HUES48 (cell line): ENCODE measurements at regions not wholly inside any gene's neighbourhood (a gene's known extent, or its start where the extent isn't known, plus 50 kb on each side); places are given as distances from the start of the nearest gene placed in this dataset.
A peak's percentile ranks its signal among the peaks of the same experiment; 100 is the strongest.

ENCODE experiments used
- H3K27ac ChIP-seq: one replicate; pipeline ENCODE4 v1.7.0; 2013; ENCODE audit warnings: low read depth, low read length, inconsistent platforms
- H3K27me3 ChIP-seq: 2 replicates; pipeline ENCODE4 v1.6.1; 2013; ENCODE audit warnings: mild to moderate bottlenecking, low read length; ENCODE audit not compliant: control insufficient read depth, insufficient read depth
- H3K36me3 ChIP-seq: 2 replicates; pipeline ENCODE4 v1.6.1; 2013; ENCODE audit warnings: low read length; ENCODE audit not compliant: control insufficient read depth, insufficient read depth
- H3K4me1 ChIP-seq: 2 replicates; pipeline ENCODE4 v1.6.1; 2013; ENCODE audit warnings: mild to moderate bottlenecking, low read length; ENCODE audit not compliant: control insufficient read depth, insufficient read depth
- H3K4me3 ChIP-seq: 2 replicates; pipeline ENCODE4 v1.5.1; 2013; ENCODE audit warnings: mild to moderate bottlenecking, low read depth, low read length
- H3K9ac ChIP-seq: 2 replicates; pipeline ENCODE4 v1.6.1; 2013; ENCODE audit warnings: mild to moderate bottlenecking, low read depth, low read length, moderate library complexity
- H3K9me3 ChIP-seq: 2 replicates; pipeline ENCODE4 v1.6.1; 2013; ENCODE audit warnings: low read length; ENCODE audit not compliant: control insufficient read depth, insufficient read depth

DNA sequence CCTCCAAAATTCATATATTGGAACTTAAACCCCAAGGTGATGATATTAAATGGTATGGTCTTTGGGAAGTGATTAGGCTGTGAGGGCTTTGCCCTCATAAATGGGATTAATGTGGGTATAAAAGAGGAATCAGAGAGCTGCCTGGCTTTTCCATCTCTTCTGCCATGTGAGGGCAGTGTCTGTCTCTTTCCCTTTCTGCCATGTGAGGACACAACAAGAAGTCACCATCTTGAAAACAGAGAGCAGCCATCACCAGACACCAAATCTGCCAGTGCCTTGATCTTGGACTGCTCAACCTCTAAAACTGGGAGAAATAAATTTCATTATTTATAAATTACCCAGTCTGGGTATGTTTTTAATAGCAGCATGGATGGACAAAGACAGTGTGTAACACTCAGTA is 263.0 kb downstream of the PAX1 start:
- no peak overlapping the region for H3K27ac ChIP-seq

GRCh38 chr20:21967481-21967880 is 262.0 kb downstream of the PAX1 start:
- Histone ChIP-seq H3K9ac (no peak overlapping the region), H3K27ac (no peak overlapping the region), H3K36me3 (no peaks in the 10 kb centered on the region), H3K4me3 (no peak overlapping the region), H3K9me3 (no peaks in the 10 kb centered on the region; the same call in 1 of the 2 replicates), H3K4me1 (no peaks in the 10 kb centered on the region), H3K27me3 (no peaks in the 10 kb centered on the region)

More for the DNA sequence above, 263.0 kb downstream of the PAX1 start:
- H3K9ac ChIP-seq: no peak overlapping the region
- no peaks in the 10 kb centered on the region for H3K27me3 ChIP-seq
- no peak overlapping the region for H3K4me3 ChIP-seq
- no peaks in the 10 kb centered on the region for H3K36me3 ChIP-seq
- no peaks in the 10 kb centered on the region for H3K4me1 ChIP-seq
- H3K9me3 ChIP-seq: no peaks in the 10 kb centered on the region; the same call in 1 of the 2 replicates

GRCh38 chr20:21956591-21956990 is 251.1 kb downstream of the PAX1 start:
- Histone ChIP-seq H3K27ac (no peak overlapping the region), H3K36me3 (no peaks in the 10 kb centered on the region), H3K9me3 (no peaks in the 10 kb centered on the region), H3K4me1 (no peaks in the 10 kb centered on the region), H3K9ac (no peak overlapping the region), H3K27me3 (no peaks in the 10 kb centered on the region), H3K4me3 (no peak overlapping the region)

DNA sequence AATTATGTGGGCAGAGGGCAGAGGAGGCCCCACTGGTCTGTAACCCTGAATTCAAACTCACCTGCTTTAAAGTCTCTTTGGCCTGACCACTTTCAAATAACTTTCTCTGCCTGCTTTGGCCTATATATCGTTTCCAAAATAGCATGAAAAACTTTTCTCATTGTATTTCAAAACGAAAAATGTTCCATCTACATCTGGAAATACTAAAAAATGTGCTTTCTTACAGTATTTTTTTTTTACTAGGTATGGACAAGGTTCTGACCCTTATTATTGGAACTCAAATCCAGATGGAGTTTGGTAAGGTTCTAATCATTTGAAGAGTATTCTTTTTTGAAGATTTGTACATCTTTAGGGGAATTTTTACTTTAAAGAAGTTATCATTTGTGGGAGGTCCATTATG is 241.9 kb downstream of the PAX1 start:
- Histone ChIP-seq H3K9me3 (no peaks in the 10 kb centered on the region), H3K36me3 (no peaks in the 10 kb centered on the region), H3K9ac (no peak overlapping the region)

GRCh38 chr20:21944227-21944626 is 238.8 kb downstream of the PAX1 start:
- no peaks in the 10 kb centered on the region for H3K27me3 ChIP-seq
- no peaks in the 10 kb centered on the region for H3K9me3 ChIP-seq
- no peaks in the 10 kb centered on the region for H3K36me3 ChIP-seq
- H3K27ac ChIP-seq: no peak overlapping the region
- H3K9ac ChIP-seq: no peak overlapping the region
- H3K4me3 ChIP-seq: no peak overlapping the region
- H3K4me1 ChIP-seq: no peaks in the 10 kb centered on the region

More for the DNA sequence above, 241.9 kb downstream of the PAX1 start:
- H3K4me1 ChIP-seq: no peaks in the 10 kb centered on the region
- no peaks in the 10 kb centered on the region for H3K27me3 ChIP-seq
- no peak overlapping the region for H3K27ac ChIP-seq
- H3K4me3 ChIP-seq: no peak overlapping the region

GRCh38 chr20:21941941-21942805 is 236.7 kb downstream of the PAX1 start:
- peaks cover 10% of the 10 kb centered on the region for H3K4me1 ChIP-seq
- no peaks in the 10 kb centered on the region for H3K27me3 ChIP-seq
- H3K27ac ChIP-seq: no peak overlapping the region
- H3K36me3 ChIP-seq: no peaks in the 10 kb centered on the region
- H3K9me3 ChIP-seq: no peaks in the 10 kb centered on the region
- no peak overlapping the region for H3K4me3 ChIP-seq
- no peak overlapping the region for H3K9ac ChIP-seq

GRCh38 chr20:21936720-21937380 is 231.4 kb downstream of the PAX1 start:
- H3K27ac ChIP-seq: peak overlapping the region; percentile 97
- H3K9me3 ChIP-seq: no peaks in the 10 kb centered on the region
- H3K4me1 ChIP-seq: peaks cover 24% of the 10 kb centered on the region
- no peak overlapping the region; the same call in 1 of the 2 replicates for H3K9ac ChIP-seq
- H3K27me3 ChIP-seq: no peaks in the 10 kb centered on the region
- H3K4me3 ChIP-seq: peak overlapping the region; percentile 25; the same call in 1 of the 2 replicates
- H3K36me3 ChIP-seq: no peaks in the 10 kb centered on the region

DNA sequence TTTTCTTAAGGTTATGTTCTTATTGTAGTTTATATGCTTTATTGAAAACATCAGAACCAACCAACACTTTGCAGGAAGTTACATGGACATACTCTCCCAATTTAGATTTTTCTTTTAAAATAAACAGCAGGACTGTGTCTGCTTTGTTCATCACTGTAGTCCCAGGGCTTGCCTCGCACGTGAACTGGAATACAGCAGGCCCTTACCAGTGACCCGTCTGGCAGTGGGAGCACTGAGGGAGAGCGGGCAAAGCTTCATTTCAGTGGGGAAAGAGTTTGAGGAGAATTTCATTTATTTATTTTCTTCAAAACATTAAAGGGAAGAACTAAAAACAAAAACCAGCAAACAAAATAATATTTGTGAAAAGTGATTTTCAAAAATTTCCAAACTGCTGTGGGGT is 230.8 kb downstream of the PAX1 start:
- Histone ChIP-seq H3K36me3 (no peaks in the 10 kb centered on the region), H3K4me1 (peaks cover 24% of the 10 kb centered on the region), H3K27ac (peak overlapping the region; percentile 97), H3K9me3 (no peaks in the 10 kb centered on the region), H3K9ac (no peak overlapping the region; the same call in 1 of the 2 replicates), H3K4me3 (no peak overlapping the region), H3K27me3 (no peaks in the 10 kb centered on the region)

GRCh38 chr20:21933526-21933925 is 228.1 kb downstream of the PAX1 start:
- Histone ChIP-seq H3K4me3 (no peak overlapping the region), H3K27me3 (no peaks in the 10 kb centered on the region), H3K27ac (no peak overlapping the region), H3K9ac (no peak overlapping the region), H3K4me1 (peaks cover 24% of the 10 kb centered on the region), H3K9me3 (no peaks in the 10 kb centered on the region), H3K36me3 (no peaks in the 10 kb centered on the region)

DNA sequence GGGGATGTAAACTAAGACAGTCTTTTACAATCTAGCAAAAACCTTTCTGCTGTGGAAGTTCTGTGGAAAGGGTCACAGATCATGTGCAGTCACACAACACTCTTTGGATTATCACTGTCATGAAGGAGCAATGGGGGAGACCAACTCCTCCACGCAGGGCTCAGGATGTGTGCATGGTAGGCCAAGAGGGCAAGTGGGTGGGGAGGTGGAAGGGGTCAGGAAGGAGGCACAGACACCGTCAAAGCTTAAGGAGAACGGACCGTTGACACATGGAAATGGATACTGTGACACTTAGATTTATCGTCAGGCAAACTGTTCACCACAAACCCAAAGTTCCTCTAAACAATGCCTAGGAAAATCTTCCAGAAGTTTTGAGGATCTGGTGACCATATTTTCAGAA is 215.8 kb downstream of the PAX1 start:
- H3K36me3 ChIP-seq: no peaks in the 10 kb centered on the region

GRCh38 chr20:21920211-21920610 is 214.7 kb downstream of the PAX1 start:
- H3K4me1 ChIP-seq: no peaks in the 10 kb centered on the region
- no peak overlapping the region for H3K9ac ChIP-seq
- no peaks in the 10 kb centered on the region for H3K27me3 ChIP-seq
- H3K36me3 ChIP-seq: no peaks in the 10 kb centered on the region
- H3K9me3 ChIP-seq: no peaks in the 10 kb centered on the region
- H3K4me3 ChIP-seq: no peak overlapping the region
- H3K27ac ChIP-seq: no peak overlapping the region

More for the DNA sequence above, 215.8 kb downstream of the PAX1 start:
- Histone ChIP-seq H3K9ac (no peak overlapping the region), H3K9me3 (no peaks in the 10 kb centered on the region), H3K4me3 (no peak overlapping the region), H3K4me1 (no peaks in the 10 kb centered on the region), H3K27ac (no peak overlapping the region), H3K27me3 (no peaks in the 10 kb centered on the region)
